SHP77 (cell line): ENCODE measurements at regions not wholly inside any gene's neighbourhood (a gene's known extent, or its start where the extent isn't known, plus 50 kb on each side); places are given as distances from the start of the nearest gene placed in this dataset.

ENCODE experiments used
- DNase-seq, 2 experiments: peaks; one replicate each; lab custom pipeline; 2025; lab: John Stamatoyannopoulos, UW

DNA sequence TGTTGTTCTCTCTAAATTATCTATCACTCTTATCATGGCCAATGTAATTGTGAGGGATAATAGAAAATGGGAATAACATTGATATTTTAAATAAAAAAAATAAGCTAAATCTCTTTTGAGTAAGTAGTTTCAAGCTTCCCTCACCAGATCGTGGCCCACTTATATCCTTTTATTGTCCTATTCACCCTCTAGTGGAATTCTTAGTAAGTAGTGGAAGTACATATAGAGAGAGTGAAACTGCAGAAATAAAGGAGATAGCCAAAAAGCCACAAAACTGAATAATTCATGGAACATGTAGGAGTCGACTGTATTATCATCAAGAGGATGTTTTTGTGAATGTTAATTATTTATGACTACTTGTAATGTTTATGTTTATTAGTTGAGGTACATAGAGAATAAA lies 66.1 kb upstream of the DTNA start:
- DNase-seq = no peak

DNA sequence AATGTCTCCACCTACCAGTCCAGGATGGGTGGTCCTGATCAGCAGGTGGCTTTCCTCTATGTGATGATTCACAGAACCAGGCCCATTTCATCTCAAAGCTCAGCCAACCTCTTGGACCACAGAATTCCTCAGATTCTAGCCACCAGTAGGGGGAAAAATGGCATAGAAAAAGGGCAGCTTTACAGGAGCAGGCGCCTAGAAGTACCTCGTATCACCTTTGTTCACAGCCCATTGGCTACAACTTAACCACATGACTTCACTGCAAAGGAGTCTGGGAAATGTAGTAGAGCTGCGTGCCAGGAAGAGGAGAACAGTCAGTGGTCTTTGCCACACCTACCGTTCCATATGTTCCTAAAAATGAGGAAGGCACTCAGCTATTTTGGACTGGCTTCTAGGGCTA lies 62.8 kb upstream of the DTNA start:
- DNase-seq = no peak

DNA sequence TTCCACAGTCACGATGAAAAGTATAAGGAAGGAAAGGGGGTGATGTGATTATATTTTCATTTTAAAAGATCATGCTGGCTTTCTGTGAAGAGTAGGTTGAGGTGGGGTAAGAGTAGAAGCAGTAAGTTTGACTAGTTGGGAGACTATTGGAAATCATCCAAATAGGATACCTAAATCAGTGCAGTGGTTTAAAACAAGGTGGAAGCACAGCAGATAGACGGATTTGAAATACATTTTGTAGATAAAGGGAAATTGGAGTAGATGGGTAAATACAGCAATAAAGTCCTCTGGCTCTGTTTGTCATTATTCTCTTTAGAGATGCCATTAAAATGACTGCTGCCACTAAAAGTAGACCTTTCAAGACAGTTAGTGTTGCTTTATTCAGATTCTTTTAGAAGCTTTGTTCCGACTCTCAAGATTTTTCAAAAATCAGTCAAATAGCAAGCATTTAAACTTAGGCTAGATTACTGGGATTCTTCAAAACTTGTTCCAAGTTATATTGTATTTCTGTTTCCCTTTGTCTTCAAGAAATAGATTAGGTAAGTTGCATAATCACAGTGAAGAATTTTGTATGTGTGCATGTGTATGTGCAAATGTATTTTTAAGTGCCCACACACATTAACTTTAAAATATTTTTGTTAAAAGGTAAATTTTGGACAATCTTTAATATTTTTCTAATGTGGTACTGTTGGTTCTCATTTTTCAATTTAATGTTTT lies 61.7 kb upstream of the DTNA start:
- no peak for DNase-seq

DNA sequence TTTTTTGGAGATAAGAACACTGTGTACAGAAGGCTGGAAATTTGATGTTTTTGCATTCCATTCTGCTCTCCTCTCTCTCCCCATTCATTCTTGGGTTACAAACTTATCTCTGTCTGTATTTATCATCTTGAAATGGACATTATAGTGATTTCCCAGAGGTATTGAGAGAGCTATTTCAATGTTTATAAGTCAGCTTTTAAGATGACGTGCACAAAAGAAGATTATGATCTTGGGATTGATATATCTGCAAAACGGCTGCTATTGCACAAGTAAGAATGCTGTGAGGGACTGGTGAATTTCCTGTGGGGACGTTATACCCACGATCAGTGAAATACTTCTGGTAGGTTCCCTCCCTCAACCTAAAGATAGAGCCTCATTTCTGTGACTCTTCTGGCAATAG lies 61.0 kb upstream of the DTNA start:
- DNase-seq = no peak

DNA sequence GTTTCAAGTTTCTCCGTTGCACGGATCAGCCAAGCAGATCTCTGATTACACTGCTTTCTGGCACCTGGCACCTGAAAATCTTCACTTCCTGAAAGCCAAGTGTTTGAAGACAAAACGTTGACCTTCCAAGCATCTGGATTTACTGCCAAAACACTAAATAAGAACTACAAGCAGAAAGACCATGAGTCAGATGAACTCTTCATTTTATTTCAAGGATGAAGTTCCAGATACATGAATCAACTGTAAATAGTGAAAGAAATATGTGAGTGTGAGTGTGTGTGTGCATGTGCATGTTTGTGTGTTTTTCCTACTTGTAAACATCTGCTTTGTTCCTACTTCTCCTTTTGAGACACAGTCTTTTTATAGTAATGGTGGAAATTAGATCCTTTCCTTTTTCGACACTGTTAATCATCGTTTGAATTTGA lies 60.0 kb upstream of the DTNA start:
- DNase-seq = no peak

DNA sequence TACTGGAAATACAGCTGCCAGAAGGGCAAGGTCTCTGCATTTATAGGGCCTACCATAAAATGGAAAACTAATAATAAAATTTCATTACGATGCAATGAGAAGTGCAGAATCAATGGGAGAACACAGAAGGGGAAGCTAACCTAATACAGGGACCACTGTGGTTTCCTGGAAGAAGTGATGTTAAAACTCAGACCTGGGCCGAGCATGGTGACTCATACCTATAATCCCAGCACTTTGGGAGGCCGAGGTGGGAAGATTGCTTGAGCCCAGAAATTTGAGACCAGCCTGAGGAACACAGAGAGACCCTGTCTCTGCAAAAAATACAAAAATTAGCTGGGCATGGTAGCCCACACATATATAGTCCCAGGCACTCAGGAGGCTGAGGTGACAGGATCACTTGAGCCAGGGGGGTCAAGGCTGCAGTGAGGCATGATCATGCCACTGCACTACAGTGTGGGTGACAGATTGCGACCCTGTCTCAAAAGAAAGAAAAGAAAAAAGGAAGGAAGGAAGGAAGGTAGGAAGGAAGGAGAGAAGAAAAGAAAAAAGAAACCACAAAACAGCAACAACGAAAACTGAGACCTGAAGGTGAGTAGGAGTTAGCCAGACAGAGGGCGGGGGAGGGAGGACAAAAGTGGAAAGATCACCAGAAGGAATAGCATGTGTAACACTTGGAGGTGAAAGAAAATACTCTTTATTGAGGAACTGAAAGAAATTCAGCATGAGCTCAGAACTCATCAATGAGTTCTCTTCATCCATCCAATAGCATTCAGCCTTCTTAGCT lies 58.3 kb upstream of the DTNA start:
- no peak for DNase-seq

DNA sequence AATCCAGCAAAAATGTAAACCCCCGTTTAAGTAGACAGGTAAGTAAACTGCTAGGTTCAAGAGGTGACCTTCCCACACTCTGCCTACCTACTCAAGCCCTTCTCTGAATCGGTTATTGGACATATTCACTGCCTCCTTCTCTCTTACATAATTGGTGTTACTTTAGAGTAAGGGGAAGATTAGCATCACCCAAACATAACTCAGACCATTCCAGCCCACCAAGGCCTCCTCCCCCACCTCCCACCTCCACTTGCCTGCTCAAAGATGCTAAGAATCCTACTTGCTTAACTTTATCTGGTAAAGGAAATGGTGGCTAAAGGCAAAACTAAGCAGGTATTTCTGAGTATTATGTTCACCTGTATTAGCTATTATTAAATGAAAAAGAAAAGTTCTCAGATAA lies 55.0 kb upstream of the DTNA start:
- no peak for DNase-seq

DNA sequence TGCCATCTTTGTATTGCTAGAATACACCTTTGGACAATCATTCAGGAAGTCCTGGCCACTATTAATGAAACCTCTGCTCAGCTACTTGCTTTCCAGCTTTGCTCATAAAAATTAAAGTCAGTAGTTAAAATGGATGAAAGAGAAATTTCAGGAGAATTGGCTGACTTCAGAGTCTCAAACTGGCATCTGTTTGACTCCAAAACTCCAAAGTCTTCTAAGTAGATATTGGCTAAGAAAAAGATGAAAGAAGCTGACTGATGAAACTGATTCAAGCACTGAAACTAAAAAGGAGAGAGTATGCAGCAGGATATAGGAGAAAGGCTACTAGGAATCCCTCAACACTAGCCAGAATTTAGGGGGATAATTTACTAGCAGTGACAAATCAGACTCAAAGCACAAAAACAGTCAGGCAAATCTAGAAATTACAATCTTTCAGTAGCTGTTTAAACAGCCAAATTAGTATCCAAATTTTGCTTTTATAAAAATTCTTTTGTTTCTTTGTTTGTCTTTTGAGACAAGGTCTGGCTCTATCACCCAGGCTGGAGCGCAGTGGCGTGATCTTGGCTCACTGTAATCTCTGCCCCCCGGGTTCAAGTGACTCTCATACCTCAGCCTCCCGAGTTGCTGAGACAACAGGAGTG lies 52.1 kb upstream of the DTNA start:
- DNase-seq = no peak

DNA sequence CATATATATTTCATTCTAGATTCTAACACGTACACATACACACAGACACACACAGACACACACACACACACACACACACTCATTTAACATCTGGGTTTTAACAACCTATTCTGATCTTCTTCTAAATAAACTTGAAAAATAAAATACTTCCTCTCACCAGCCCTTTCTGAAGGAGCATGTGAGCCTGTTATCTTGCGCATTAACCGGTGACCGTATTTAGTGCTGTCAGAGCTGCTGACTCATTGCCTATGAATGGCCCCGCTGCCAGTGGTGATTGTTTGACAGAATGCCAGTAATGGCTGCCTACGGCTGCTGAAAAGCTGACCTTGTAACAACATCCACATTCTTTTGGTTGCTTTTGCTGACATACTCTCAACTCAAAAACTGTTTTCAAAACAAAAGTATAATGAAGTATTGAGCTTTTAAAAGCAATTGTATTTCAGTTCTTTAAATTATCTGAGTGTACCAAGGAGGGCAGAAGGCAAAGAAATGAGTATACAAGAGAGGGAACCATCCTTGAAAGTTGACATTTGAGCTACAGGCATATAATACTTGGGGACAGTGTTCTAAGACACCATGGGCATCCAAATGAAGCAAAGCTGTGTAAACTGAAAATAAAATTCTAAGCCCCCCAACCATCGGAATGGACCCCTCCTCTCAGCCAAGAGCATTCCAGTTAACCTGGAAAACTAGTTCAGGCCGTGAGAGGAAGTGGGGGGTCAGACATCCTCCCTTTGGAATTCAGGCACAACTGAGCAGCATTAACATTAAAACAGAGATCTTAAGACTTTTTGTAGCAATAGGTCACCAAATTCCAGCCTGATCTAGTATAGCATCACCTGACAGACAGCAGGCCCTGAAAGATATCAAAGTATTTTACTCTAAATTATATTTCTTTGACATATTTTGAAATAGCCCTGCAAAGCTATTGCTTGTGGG lies 50.2 kb upstream of the DTNA start:
- peak; percentile 67 to 81 for DNase-seq
